Subcutaneous abdominal adipose tissue (tissue), 5 donors: ENCODE measurements at regions not wholly inside any gene's neighbourhood (a gene's known extent, or its start where the extent isn't known, plus 50 kb on each side); places are given as distances from the start of the nearest gene placed in this dataset.

Experiments
- H3K27ac ChIP-seq: one replicate; pipeline ENCODE4 v1.7.0; 2013; ENCODE audit warnings: low read depth, mild to moderate bottlenecking, inconsistent platforms, low read length, moderate library complexity
- H3K27me3 ChIP-seq, 5 donors: one replicate each; pipeline ENCODE4 v1.7.0; 2013; ENCODE audit warnings: low read length in 5 of 5, inconsistent platforms in 1 of 5; ENCODE audit not compliant: control insufficient read depth in 5 of 5, insufficient read depth in 4 of 5
- H3K36me3 ChIP-seq, 5 donors: one replicate each; pipeline ENCODE4 v1.7.0; 2013; ENCODE audit warnings: low read length in 5 of 5; ENCODE audit not compliant: control insufficient read depth in 5 of 5, insufficient read depth in 5 of 5
- H3K4me1 ChIP-seq, 5 donors: one replicate each; pipeline ENCODE4 v1.7.0; 2013; ENCODE audit warnings: low read length in 5 of 5, mild to moderate bottlenecking in 3 of 5, moderate library complexity in 1 of 5; ENCODE audit not compliant: control insufficient read depth in 5 of 5, insufficient read depth in 5 of 5
- H3K4me3 ChIP-seq, 5 donors: one replicate each; pipeline ENCODE4 v1.7.0; 2013; ENCODE audit warnings: low read length in 5 of 5, low read depth in 1 of 5
- H3K9ac ChIP-seq, 5 donors: one replicate each; pipeline ENCODE4 v1.7.0; 2013; ENCODE audit warnings: low read length in 5 of 5, mild to moderate bottlenecking in 4 of 5, moderate library complexity in 3 of 5
- H3K9me3 ChIP-seq, 5 donors: one replicate each; pipeline ENCODE4 v1.7.0; 2013; ENCODE audit warnings: low read length in 5 of 5; ENCODE audit not compliant: control insufficient read depth in 5 of 5
- donor health status: healthy.
- donor health status: healthy.
- donor health status: healthy.
- donor health status: healthy.
- donor health status: healthy.

DNA sequence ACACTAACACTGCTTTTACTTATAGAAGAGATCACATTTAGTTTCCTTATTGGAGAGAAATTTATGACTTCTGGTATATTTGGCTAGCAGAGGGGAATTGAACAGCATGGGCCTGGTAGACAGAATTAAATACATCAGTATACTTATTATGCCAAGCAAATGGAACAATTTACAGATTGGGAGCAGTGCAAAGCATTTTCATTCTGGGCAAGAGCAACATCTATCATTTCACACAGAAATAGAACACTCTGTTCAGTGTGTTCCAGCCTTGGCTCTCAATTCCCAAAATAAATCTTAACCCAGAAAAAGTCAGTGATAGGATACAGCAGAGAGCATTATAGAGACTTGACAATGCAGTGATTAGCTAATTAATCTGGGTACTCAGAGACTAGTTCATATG lies 604.0 kb upstream of the SLITRK6 start:
- Histone ChIP-seq H3K36me3 (no peaks in the 10 kb centered on the region), H3K27ac (no peak overlapping the region), H3K9ac (no peak overlapping the region), H3K9me3 (no peaks in the 10 kb centered on the region), H3K4me1 (no peaks in the 10 kb centered on the region), H3K4me3 (no peak overlapping the region), H3K27me3 (no peaks in the 10 kb centered on the region)

DNA sequence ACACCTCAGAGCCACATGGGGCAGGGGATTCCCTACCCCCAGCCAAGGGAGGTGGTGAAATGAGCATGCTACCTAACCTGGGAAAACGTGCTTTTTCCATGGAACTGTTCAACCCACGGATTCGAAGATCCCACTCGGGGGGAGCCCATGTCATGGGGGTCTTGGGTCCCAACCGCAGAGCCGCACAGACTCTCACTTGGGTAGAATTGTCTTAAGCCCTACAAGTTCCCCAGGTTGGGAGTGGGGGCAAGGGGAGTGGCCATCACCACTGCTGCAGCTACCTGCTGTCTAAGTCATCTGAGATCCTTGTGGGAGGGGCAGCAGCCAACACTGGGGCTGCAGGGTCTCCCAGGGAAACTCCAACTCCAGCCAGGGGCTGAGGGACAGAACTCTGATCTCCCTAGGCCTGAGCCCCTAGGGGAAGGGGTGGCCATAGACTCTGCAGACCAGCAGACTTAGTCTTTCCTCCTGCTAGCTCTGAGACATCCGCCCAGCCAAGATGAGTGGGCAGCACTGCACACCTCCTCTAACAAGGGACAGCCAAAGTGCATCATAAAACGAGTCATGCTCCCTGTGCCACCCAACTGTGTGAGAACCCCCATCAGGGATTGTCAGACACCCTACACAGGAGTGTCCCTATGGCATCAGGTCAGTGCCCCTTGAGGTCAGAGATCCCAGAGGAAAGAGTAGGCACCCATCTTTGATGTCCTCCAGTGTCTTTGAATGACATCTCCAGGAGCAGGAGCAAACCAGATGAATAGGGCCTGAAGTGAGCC lies 610.4 kb upstream of the SLITRK6 start:
- H3K9me3 ChIP-seq: peaks cover 0 to 7% (median 5%) of the 10 kb centered on the region in 5 donors
- no peaks in the 10 kb centered on the region for H3K4me1 ChIP-seq
- H3K27ac ChIP-seq: no peak overlapping the region
- H3K9ac ChIP-seq: no peak overlapping the region
- H3K27me3 ChIP-seq: no peaks in the 10 kb centered on the region
- H3K4me3 ChIP-seq: no peak overlapping the region
- H3K36me3 ChIP-seq: no peaks in the 10 kb centered on the region

DNA sequence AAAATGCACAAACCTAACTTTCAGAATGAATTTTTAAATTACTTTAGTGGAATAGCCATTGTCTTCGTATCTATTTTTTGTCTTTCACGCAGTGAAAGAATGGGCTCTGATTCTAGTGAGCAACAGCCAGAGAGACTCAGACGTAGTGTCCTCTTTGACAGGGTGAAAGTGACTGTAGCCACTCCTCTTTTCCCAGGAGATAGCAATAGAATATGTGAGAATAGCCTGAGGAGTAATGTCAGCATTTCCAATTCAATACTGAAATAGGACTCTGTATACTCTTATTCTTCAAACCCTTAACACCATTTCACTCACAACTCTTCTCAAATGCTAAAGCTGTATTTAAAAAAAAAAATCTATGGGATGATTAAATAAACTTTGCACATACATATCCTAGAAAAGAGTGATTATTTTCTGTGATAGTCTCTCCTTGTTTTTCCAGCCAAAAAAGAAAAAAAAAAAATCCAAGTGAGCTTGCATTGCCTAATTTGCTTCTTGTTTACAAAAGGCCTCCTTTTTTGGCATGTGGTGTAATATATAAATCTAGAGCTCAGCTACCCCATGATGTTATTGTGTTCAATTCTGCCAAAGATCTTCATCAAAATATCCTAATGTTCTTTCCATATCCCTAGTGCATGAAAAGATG lies 626.1 kb upstream of the SLITRK6 start:
- H3K27me3 ChIP-seq: no peaks in the 10 kb centered on the region
- no peak overlapping the region for H3K4me3 ChIP-seq
- peaks cover 0 to 6% (median 3%) of the 10 kb centered on the region in 5 donors for H3K9me3 ChIP-seq
- no peak overlapping the region for H3K27ac ChIP-seq
- H3K4me1 ChIP-seq: peaks cover 0 to 5% (median 0%) of the 10 kb centered on the region in 5 donors
- H3K36me3 ChIP-seq: no peaks in the 10 kb centered on the region
- no peak overlapping the region for H3K9ac ChIP-seq

DNA sequence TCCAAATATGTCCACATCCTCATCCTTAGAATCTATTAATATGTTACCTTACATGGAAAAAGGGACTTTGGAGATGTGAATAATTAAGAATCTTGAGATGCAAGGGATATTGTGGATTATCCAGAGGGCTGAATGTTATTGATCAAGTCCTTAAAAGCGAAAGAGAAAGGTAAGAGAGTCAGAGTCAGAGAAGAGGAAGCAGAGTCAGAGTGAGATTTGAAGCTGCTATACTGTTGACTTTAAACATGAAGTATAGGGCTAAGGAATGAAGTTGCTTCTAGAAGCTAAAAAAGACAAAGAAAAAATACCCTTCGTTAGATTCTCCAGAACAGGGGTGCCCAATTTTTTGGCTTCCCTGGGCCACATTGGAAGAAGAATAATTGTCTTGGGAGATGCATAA lies 627.2 kb upstream of the SLITRK6 start:
- H3K27me3 ChIP-seq: no peaks in the 10 kb centered on the region
- peaks cover 0 to 6% (median 3%) of the 10 kb centered on the region in 5 donors for H3K9me3 ChIP-seq
- no peaks in the 10 kb centered on the region for H3K36me3 ChIP-seq
- no peak overlapping the region for H3K4me3 ChIP-seq
- H3K27ac ChIP-seq: no peak overlapping the region
- no peak overlapping the region for H3K9ac ChIP-seq
- H3K4me1 ChIP-seq: peaks cover 0 to 5% (median 0%) of the 10 kb centered on the region in 5 donors

DNA sequence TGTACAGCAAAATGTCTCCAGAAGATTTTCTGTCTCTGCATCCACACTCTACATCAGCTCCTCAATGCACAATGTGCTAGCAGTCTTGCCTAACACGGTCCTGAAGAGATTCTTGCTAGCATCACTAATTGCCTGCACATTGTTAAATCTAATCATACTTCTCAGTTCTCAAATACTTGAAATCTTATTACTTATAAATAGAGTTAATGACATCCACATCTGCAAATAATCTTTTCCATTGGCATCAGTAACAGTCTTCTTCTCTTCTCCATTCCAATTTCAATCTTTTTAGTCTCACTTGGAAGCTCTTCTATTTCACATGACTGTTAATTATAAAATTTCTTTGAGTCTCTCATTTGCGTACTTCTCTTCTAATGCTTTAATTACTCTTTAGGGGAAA lies 630.5 kb upstream of the SLITRK6 start:
- H3K9me3 ChIP-seq: peaks cover 0 to 13% (median 8%) of the 10 kb centered on the region in 5 donors
- H3K27me3 ChIP-seq: no peaks in the 10 kb centered on the region
- no peak overlapping the region for H3K27ac ChIP-seq
- no peak overlapping the region for H3K9ac ChIP-seq
- H3K36me3 ChIP-seq: no peaks in the 10 kb centered on the region
- no peak overlapping the region for H3K4me3 ChIP-seq
- H3K4me1 ChIP-seq: peaks cover 0 to 5% (median 0%) of the 10 kb centered on the region in 5 donors

DNA sequence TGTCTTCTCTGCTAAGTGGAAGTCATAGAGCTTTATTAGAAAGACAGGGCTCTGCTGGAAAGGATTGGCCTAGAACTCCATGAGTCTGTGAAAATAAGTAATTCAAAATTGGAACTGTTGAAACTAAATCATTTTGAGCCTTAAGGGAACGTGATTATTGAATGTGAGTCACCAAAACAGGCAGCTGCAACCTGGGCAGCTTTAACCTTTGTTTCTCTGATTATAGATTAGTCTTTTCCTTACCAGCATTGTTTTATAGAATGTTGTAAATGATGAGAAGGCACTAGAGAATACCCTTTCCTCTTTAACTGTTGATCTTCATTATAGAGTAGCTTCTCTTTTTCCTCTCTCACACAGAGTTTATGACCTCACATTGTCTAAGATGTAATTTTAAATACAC lies 638.8 kb upstream of the SLITRK6 start:
- H3K9ac ChIP-seq: no peak overlapping the region
- no peak overlapping the region for H3K4me3 ChIP-seq

DNA sequence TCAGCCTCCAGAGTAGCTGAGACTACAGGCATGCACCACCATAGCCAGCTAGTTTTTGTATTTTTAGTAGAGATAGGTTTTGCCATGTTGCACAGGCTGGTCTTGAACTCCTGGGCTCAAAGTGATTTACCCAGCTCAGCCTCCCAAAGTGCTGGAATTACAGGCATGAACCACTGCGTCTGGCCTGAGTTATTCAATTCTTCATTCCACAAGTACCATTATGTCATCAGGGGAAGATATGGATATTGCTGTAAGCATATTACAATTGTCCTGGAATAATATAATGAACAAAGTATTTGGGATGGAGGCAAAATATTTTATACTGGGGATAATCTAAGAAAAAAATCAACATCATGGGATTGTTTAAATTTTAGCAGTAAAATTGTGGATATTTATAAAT lies 646.0 kb upstream of the SLITRK6 start:
- Histone ChIP-seq H3K4me1 (peaks cover 0 to 11% (median 2%) of the 10 kb centered on the region in 5 donors), H3K27ac (no peak overlapping the region), H3K4me3 (no peak overlapping the region), H3K9ac (no peak overlapping the region), H3K9me3 (no peaks in the 10 kb centered on the region), H3K27me3 (no peaks in the 10 kb centered on the region), H3K36me3 (no peaks in the 10 kb centered on the region)

More for the DNA sequence above, 638.8 kb upstream of the SLITRK6 start:
- no peaks in the 10 kb centered on the region for H3K36me3 ChIP-seq
- no peaks in the 10 kb centered on the region for H3K4me1 ChIP-seq
- H3K27me3 ChIP-seq: no peaks in the 10 kb centered on the region
- H3K27ac ChIP-seq: no peak overlapping the region
- peaks cover 0 to 7% (median 3%) of the 10 kb centered on the region in 5 donors for H3K9me3 ChIP-seq

DNA sequence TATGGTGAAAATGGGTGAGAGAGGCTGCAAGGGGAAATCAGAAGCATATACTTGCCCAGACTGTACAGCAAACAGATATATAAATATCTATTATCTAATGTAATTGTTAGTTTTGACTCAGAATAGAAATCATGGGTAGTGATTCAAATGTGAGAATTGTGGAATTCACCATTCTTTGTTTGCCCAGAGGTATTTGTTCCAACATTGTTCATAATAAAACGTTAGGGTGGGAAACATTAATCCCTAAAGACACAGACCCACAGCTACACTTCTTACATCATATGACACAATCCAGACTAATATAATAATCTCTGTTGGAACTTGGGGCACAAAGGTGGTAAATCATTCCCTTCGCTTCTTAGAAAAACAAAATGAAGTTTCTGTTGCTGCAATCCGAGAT lies 646.5 kb upstream of the SLITRK6 start:
- no peak overlapping the region for H3K27ac ChIP-seq

DNA sequence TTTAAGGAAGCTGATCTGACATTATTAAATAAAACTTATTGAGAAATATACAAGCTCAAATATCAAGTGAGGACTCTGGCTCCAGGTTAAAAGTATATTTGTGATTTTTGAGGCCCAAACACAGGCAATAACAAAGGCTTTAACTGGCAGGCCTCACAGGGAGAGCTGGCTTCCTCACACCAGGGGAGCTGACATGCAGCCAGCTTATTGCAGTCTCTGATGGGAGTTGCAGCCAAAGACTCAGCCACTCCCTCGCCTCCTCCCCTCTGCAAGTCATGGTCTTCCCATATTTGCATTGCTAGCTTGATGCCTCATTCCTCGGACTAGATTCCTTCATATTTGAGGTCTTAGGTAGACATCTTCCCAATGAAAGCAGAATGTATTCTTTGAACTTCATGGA lies 647.1 kb upstream of the SLITRK6 start:
- Histone ChIP-seq H3K36me3 (no peaks in the 10 kb centered on the region), H3K27ac (no peak overlapping the region), H3K27me3 (no peaks in the 10 kb centered on the region), H3K9ac (no peak overlapping the region), H3K4me1 (peaks cover 0 to 11% (median 2%) of the 10 kb centered on the region in 5 donors), H3K4me3 (no peak overlapping the region), H3K9me3 (no peaks in the 10 kb centered on the region)

More for the DNA sequence above, 646.5 kb upstream of the SLITRK6 start:
- Histone ChIP-seq H3K27me3 (no peaks in the 10 kb centered on the region), H3K36me3 (no peaks in the 10 kb centered on the region), H3K9me3 (no peaks in the 10 kb centered on the region), H3K9ac (no peak overlapping the region), H3K4me3 (no peak overlapping the region), H3K4me1 (peaks cover 0 to 11% (median 2%) of the 10 kb centered on the region in 5 donors)

DNA sequence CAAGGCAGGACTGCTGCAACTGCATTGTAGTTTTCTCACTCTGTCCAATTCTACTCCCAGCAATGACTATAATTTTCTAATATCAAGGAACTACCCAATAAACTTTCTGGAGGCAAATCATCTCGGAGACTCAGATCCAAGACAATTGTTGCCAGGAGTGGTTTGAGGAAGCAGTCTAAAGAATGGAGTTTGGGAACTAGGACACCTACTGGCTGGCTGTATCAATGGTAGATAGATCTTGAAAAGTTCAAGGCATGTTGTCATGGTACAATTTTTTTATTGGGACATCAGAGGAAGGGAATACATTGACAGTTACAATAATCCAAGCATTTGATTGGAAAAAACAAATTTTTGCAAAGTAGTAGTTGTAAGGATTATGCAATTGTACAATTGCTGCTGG lies 648.3 kb upstream of the SLITRK6 start:
- H3K27me3 ChIP-seq: no peaks in the 10 kb centered on the region
- H3K4me1 ChIP-seq: peaks cover 0 to 11% (median 2%) of the 10 kb centered on the region in 5 donors
- H3K4me3 ChIP-seq: no peak overlapping the region
- H3K27ac ChIP-seq: no peak overlapping the region
- no peaks in the 10 kb centered on the region for H3K9me3 ChIP-seq
- H3K9ac ChIP-seq: no peak overlapping the region
- H3K36me3 ChIP-seq: no peaks in the 10 kb centered on the region
